WTC11 (cell line): ENCODE measurements at regions not wholly inside any gene's neighbourhood (a gene's known extent, or its start where the extent isn't known, plus 50 kb on each side); places are given as distances from the start of the nearest gene placed in this dataset.

Experiments
- ATAC-seq: fragments of 200-7000 bp; cut with Tn5 transposase; 2 replicates; pipeline ENCODE4 v1.10.0; 2021; ENCODE audit warnings: mild to moderate bottlenecking, moderate library complexity
- CTCF ChIA-PET: fragments of 300-600 bp; sonication (Branson Sonifier 250); formaldehyde crosslinking; loops from one replicate; lab custom pipeline; 2021; ENCODE audit warnings: antibody characterized with exemption; lab: Charles Lee
- POLR2A ChIA-PET: fragments of 350-600 bp; sonication (Branson Sonifier 250); formaldehyde crosslinking; loops from one replicate; lab custom pipeline; 2021; ENCODE audit warnings: antibody characterized with exemption; lab: Charles Lee
- DNase-seq: peaks from one replicate; pipeline ENCODE4 v3.0.0; 2021; ENCODE audit warnings: low spot score
- H3K27ac Mint-ChIP-seq: 2 replicates; pipeline ENCODE4 v1.8.0; 2021; ENCODE audit warnings: mixed read lengths
- H3K27me3 Mint-ChIP-seq: 2 replicates; pipeline ENCODE4 v1.8.0; 2021; ENCODE audit warnings: low read depth, mild to moderate bottlenecking, moderate library complexity, mixed read lengths
- H3K36me3 Mint-ChIP-seq: 2 replicates; pipeline ENCODE4 v1.8.0; 2021; ENCODE audit warnings: mixed read lengths
- H3K4me1 Mint-ChIP-seq: 2 replicates; pipeline ENCODE4 v1.8.0; 2022; ENCODE audit warnings: mixed read lengths
- H3K4me3 Mint-ChIP-seq: 2 replicates; pipeline ENCODE4 v1.8.0; 2021; ENCODE audit warnings: mild to moderate bottlenecking, moderate library complexity, mixed read lengths
- H3K9me3 Mint-ChIP-seq: 2 replicates; pipeline ENCODE4 v1.8.0; 2021; ENCODE audit warnings: mixed read lengths
- ATF1 ChIP-seq: sonication (generic); formaldehyde crosslinking; IDR thresholded peaks from 2 replicates; pipeline ENCODE4 v1.8.1; 2023; ENCODE audit warnings: mild to moderate bottlenecking, moderate library complexity, missing genetic modification reagents
- CBFB ChIP-seq: sonication (generic); formaldehyde crosslinking; IDR thresholded peaks from 2 replicates; pipeline ENCODE4 v1.8.1; 2022; ENCODE audit warnings: mild to moderate bottlenecking, low read depth, missing genetic modification reagents
- CREB1 ChIP-seq: sonication (generic); formaldehyde crosslinking; IDR thresholded peaks from 2 replicates; pipeline ENCODE4 v1.8.0; 2023; ENCODE audit warnings: mild to moderate bottlenecking, missing genetic modification reagents
- CREM ChIP-seq: sonication (generic); formaldehyde crosslinking; IDR thresholded peaks from 2 replicates; pipeline ENCODE4 v1.8.1; 2022; ENCODE audit warnings: mild to moderate bottlenecking, missing genetic modification reagents, moderate library complexity
- E2F5 ChIP-seq: sonication (generic); formaldehyde crosslinking; IDR thresholded peaks from 2 replicates; pipeline ENCODE4 v1.8.1; 2022; ENCODE audit warnings: mild to moderate bottlenecking, moderate library complexity, missing genetic modification reagents
- FOXJ3 ChIP-seq: sonication (generic); formaldehyde crosslinking; IDR thresholded peaks from 2 replicates; pipeline ENCODE4 v1.9.0; 2021; ENCODE audit warnings: missing genetic modification reagents, mild to moderate bottlenecking, borderline replicate concordance
- FOXK1 ChIP-seq: sonication (generic); formaldehyde crosslinking; IDR thresholded peaks from 2 replicates; pipeline ENCODE4 v1.8.0; 2022; ENCODE audit warnings: mild to moderate bottlenecking, moderate library complexity, missing genetic modification reagents
- FOXP1 ChIP-seq: sonication (generic); formaldehyde crosslinking; IDR thresholded peaks from 2 replicates; pipeline ENCODE4 v1.8.0; 2022; ENCODE audit warnings: missing genetic modification reagents, mild to moderate bottlenecking, moderate library complexity, borderline replicate concordance
- GABPB1 ChIP-seq: sonication (generic); formaldehyde crosslinking; IDR thresholded peaks from 2 replicates; pipeline ENCODE4 v1.8.1; 2023; ENCODE audit warnings: mild to moderate bottlenecking, missing genetic modification reagents
- HMGA2 ChIP-seq: fragments of 250-450 bp; sonication (Bioruptor Pico); IDR thresholded peaks from 2 replicates; pipeline ENCODE4 v1.4.0; 2021; ENCODE audit warnings: mild to moderate bottlenecking, moderate library complexity
- IRF1 ChIP-seq: sonication (generic); formaldehyde crosslinking; IDR thresholded peaks from 2 replicates; pipeline ENCODE4 v1.8.0; 2023; ENCODE audit warnings: missing genetic modification reagents
- JAZF1 ChIP-seq: fragments of 250-450 bp; sonication (Bioruptor Pico); IDR thresholded peaks from 2 replicates; pipeline ENCODE4 v1.9.0; 2021; ENCODE audit warnings: moderate library complexity, mild to moderate bottlenecking, inconsistent platforms
- JUN ChIP-seq: sonication (generic); formaldehyde crosslinking; IDR thresholded peaks from 2 replicates; pipeline ENCODE4 v1.8.0; 2023; ENCODE audit warnings: mild to moderate bottlenecking, missing genetic modification reagents
- MAX ChIP-seq: sonication (generic); formaldehyde crosslinking; IDR thresholded peaks from 2 replicates; pipeline ENCODE4 v1.8.0; 2022; ENCODE audit warnings: mild to moderate bottlenecking, missing genetic modification reagents
- NR2C2 ChIP-seq: sonication (generic); formaldehyde crosslinking; IDR thresholded peaks from 2 replicates; pipeline ENCODE4 v1.8.0; 2022; ENCODE audit warnings: mild to moderate bottlenecking, missing genetic modification reagents
- NR3C1 ChIP-seq: sonication (generic); formaldehyde crosslinking; conservative IDR thresholded peaks from 2 replicates; pipeline ENCODE4 v1.8.1; 2023; ENCODE audit warnings: low read depth, mild to moderate bottlenecking, missing genetic modification reagents
- OVOL2 ChIP-seq: fragments of 250-450 bp; sonication (Bioruptor Pico); IDR thresholded peaks from 2 replicates; pipeline ENCODE4 v1.9.0; 2021; ENCODE audit warnings: mild to moderate bottlenecking, borderline replicate concordance
- SMAD3 ChIP-seq: sonication (generic); formaldehyde crosslinking; IDR thresholded peaks from 2 replicates; pipeline ENCODE4 v1.8.0; 2022; ENCODE audit warnings: missing genetic modification reagents, mild to moderate bottlenecking, borderline replicate concordance
- SOX15 ChIP-seq: fragments of 250-450 bp; sonication (Bioruptor Pico); IDR thresholded peaks from 2 replicates; pipeline ENCODE4 v1.9.0; 2021; ENCODE audit warnings: mild to moderate bottlenecking
- TEAD4 ChIP-seq: sonication (generic); formaldehyde crosslinking; IDR thresholded peaks from 2 replicates; pipeline ENCODE4 v1.8.0; 2022; ENCODE audit warnings: mild to moderate bottlenecking, missing genetic modification reagents
- TP53 ChIP-seq: sonication (generic); formaldehyde crosslinking; IDR thresholded peaks from 2 replicates; pipeline ENCODE4 v1.8.1; 2023; ENCODE audit warnings: mild to moderate bottlenecking, missing genetic modification reagents
- USF1 ChIP-seq: sonication (generic); formaldehyde crosslinking; IDR thresholded peaks from 2 replicates; pipeline ENCODE4 v1.8.0; 2022; ENCODE audit warnings: mild to moderate bottlenecking, missing genetic modification reagents
- USF2 ChIP-seq: sonication (generic); formaldehyde crosslinking; IDR thresholded peaks from 2 replicates; pipeline ENCODE4 v1.8.1; 2023; ENCODE audit warnings: mild to moderate bottlenecking, missing genetic modification reagents, moderate library complexity
- ZBTB21 ChIP-seq: sonication (generic); formaldehyde crosslinking; IDR thresholded peaks from 2 replicates; pipeline ENCODE4 v1.8.1; 2023; ENCODE audit warnings: mild to moderate bottlenecking, missing genetic modification reagents, borderline replicate concordance
- ZNF121 ChIP-seq: sonication (generic); formaldehyde crosslinking; IDR thresholded peaks from 2 replicates; pipeline ENCODE4 v1.8.0; 2023; ENCODE audit warnings: missing genetic modification reagents
- ZNF263 ChIP-seq: sonication (generic); formaldehyde crosslinking; IDR thresholded peaks from 2 replicates; pipeline ENCODE4 v1.8.1; 2022; ENCODE audit warnings: low read depth, mild to moderate bottlenecking, moderate library complexity, missing genetic modification reagents
- ZNF416 ChIP-seq: fragments of 250-450 bp; sonication (Bioruptor Pico); IDR thresholded peaks from 2 replicates; pipeline ENCODE4 v1.9.0; 2021; ENCODE audit warnings: mild to moderate bottlenecking, inconsistent platforms
- ZNF423 ChIP-seq: fragments of 250-450 bp; sonication (Bioruptor Pico); IDR thresholded peaks from 2 replicates; pipeline ENCODE4 v2.1.2; 2022; ENCODE audit warnings: mild to moderate bottlenecking, moderate library complexity
- ZNF512 ChIP-seq: sonication (generic); formaldehyde crosslinking; IDR thresholded peaks from 2 replicates; pipeline ENCODE4 v1.8.1; 2022; ENCODE audit warnings: missing genetic modification reagents, borderline replicate concordance
- ZNF532 ChIP-seq: fragments of 250-450 bp; sonication (Bioruptor Pico); IDR thresholded peaks from 2 replicates; pipeline ENCODE4 v1.9.0; 2021; ENCODE audit warnings: mild to moderate bottlenecking, borderline replicate concordance

GRCh38 chr2:226618544-226618874, 181.1 kb downstream of the IRS1 start:
- ChIA-PET CTCF (no interaction called here), POLR2A (no interaction called here)
- DNase-seq = no peak
- 0 out of 2 replicates have a peak, but pooled peaks cover 3% of the 10 kb centered on the region for H3K4me1 Mint-ChIP-seq
- no peaks in the 10 kb centered on the region for H3K27me3 Mint-ChIP-seq
- H3K27ac Mint-ChIP-seq = no peak overlapping the region
- no peaks in the 10 kb centered on the region for H3K36me3 Mint-ChIP-seq
- no peak for TF ChIP-seq ZBTB21 (CRISPR knock-in tag)
- TF ChIP-seq ZNF423 (CRISPR knock-in tag) = no peak
- no peak for TF ChIP-seq MAX
- TF ChIP-seq USF1 (CRISPR knock-in tag) = no peak
- TF ChIP-seq ZNF512 (CRISPR knock-in tag) = no peak
- no peak for TF ChIP-seq FOXJ3 (CRISPR knock-in tag)
- TF ChIP-seq CREM (CRISPR knock-in tag) = no peak
- TF ChIP-seq E2F5 = no peak
- TF ChIP-seq ZNF416 (CRISPR knock-in tag) = no peak
- no peak for TF ChIP-seq ZNF532 (CRISPR knock-in tag)
- H3K9me3 Mint-ChIP-seq = 0 out of 2 replicates have a peak, but pooled peaks cover 5% of the 10 kb centered on the region
- H3K4me3 Mint-ChIP-seq = no peak overlapping the region
- no peak for ATAC-seq

GRCh38 chr2:226615891-226616290, 183.7 kb downstream of the IRS1 start:
- TF ChIP-seq ZNF263 (CRISPR knock-in tag) = no peak
- TF ChIP-seq HMGA2 (CRISPR knock-in tag) = no peak
- no peak for TF ChIP-seq CREB1
- TF ChIP-seq FOXP1 (CRISPR knock-in tag) = no peak
- TF ChIP-seq ZNF121 (CRISPR knock-in tag) = no peak
- no peak for TF ChIP-seq SMAD3
- no peak for TF ChIP-seq ATF1 (CRISPR knock-in tag)
- TF ChIP-seq USF2 (CRISPR knock-in tag) = no peak
- no peak for TF ChIP-seq NR2C2 (CRISPR knock-in tag)
- no peak for TF ChIP-seq IRF1 (CRISPR knock-in tag)
- TF ChIP-seq FOXK1 (CRISPR knock-in tag) = no peak
- no peak for TF ChIP-seq SOX15 (CRISPR knock-in tag)
- TF ChIP-seq TEAD4 (CRISPR knock-in tag) = no peak
- no peak for TF ChIP-seq GABPB1 (CRISPR knock-in tag)
- TF ChIP-seq OVOL2 (CRISPR knock-in tag) = no peak
- no peak for TF ChIP-seq JUN (CRISPR knock-in tag)
- no peak for TF ChIP-seq CBFB (CRISPR knock-in tag)
- TF ChIP-seq TP53 = no peak
- no peak for TF ChIP-seq JAZF1
- no peak for TF ChIP-seq NR3C1 (CRISPR knock-in tag)
- Mint-ChIP-seq H3K9me3 (no peaks in the 10 kb centered on the region), H3K27me3 (no peaks in the 10 kb centered on the region; the same call in 1 of the 2 replicates), H3K4me1 (0 out of 2 replicates have a peak, but pooled peaks cover 3% of the 10 kb centered on the region), H3K36me3 (no peaks in the 10 kb centered on the region), H3K4me3 (no peak overlapping the region), H3K27ac (no peak overlapping the region)
- DNase-seq (no peak), ATAC-seq (no peak)
- ChIA-PET CTCF (no interaction called here), POLR2A (no interaction called here)
